Testis (tissue), 2 donors: ENCODE measurements at regions not wholly inside any gene's neighbourhood (a gene's known extent, or its start where the extent isn't known, plus 50 kb on each side); places are given as distances from the start of the nearest gene placed in this dataset.
A peak's percentile ranks its signal among the peaks of the same experiment; 100 is the strongest.

Experiments used
- DNase-seq: peaks from one replicate; pipeline ENCODE4 v3.0.0-alpha.2; 2019
- H3K27ac ChIP-seq, 2 donors: fragments of 200-600 bp; sonication (generic); one replicate each; pipeline ENCODE4 v1.5.1; 2019
- H3K27me3 ChIP-seq: fragments of 200-600 bp; sonication (generic); one replicate; pipeline ENCODE4 v1.5.1; 2019
- H3K36me3 ChIP-seq: fragments of 200-600 bp; sonication (generic); one replicate; pipeline ENCODE4 v1.5.1; 2017; ENCODE audit warnings: low read depth; ENCODE audit errors: missing control alignments
- H3K4me1 ChIP-seq: fragments of 200-600 bp; sonication (generic); one replicate; pipeline ENCODE4 v1.5.1; 2019
- H3K4me3 ChIP-seq, 2 donors: fragments of 200-600 bp; sonication (generic); one replicate each; pipeline ENCODE4 v1.5.1; 2017 to 2019
- H3K9me3 ChIP-seq: fragments of 200-600 bp; sonication (generic); one replicate; pipeline ENCODE4 v1.5.1; 2017
- POLR2A ChIP-seq: fragments of 450-650 bp; IDR thresholded peaks from one replicate; pipeline ENCODE4 v1.6.1; 2017; ENCODE audit warnings: antibody characterized with exemption, mild to moderate bottlenecking, moderate library complexity
- WGBS, 2 donors: methylation state at CpG; one replicate each; pipeline ENCODE4 v1.1.5; 2018; 5-methylcytosine and 5-hydroxymethylcytosine counted together
- intact Hi-C: fragments of 100-400 bp; cut with DNase I; formaldehyde crosslinking; loops from one replicate; pipeline ENCODE4 v1.15.1; 2023; ENCODE audit warnings: low total_unique reads
- TF ChIP-seq, protein P1 (sequence below), 3 experiments: fragments of 450-650 bp in 2 of 3; fragments of 200-600 bp in 1 of 3; sonication (generic) in 1 of 3; IDR thresholded peaks; one replicate each; pipeline ENCODE4 v1.5.1; 2016 to 2019; ENCODE audit warnings: antibody characterized with exemption in 3 of 3, mild to moderate bottlenecking in 2 of 3, moderate library complexity in 1 of 3

DNA sequence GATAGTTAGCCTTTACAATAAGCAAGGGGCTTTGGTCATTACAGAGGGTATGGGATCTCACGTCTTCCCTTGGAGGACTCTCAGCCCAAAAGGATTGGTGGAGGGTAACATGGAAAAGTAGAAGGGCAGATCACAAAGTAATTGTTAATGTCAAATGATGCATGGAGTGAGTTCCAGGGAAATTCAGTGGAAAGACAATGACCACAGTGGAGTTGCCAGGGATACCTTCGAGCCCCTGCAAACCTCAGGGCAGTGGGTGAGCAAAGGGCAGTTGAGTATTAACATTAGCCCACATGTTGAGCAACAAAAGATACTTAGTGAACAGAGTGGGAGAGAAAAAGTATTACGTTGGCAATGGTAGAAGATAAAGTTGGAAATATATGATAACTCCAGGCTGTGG, 593.4 kb upstream of the NR2F2 start:
- no peak for TF ChIP-seq POLR2A
- TF ChIP-seq, protein P1, sequence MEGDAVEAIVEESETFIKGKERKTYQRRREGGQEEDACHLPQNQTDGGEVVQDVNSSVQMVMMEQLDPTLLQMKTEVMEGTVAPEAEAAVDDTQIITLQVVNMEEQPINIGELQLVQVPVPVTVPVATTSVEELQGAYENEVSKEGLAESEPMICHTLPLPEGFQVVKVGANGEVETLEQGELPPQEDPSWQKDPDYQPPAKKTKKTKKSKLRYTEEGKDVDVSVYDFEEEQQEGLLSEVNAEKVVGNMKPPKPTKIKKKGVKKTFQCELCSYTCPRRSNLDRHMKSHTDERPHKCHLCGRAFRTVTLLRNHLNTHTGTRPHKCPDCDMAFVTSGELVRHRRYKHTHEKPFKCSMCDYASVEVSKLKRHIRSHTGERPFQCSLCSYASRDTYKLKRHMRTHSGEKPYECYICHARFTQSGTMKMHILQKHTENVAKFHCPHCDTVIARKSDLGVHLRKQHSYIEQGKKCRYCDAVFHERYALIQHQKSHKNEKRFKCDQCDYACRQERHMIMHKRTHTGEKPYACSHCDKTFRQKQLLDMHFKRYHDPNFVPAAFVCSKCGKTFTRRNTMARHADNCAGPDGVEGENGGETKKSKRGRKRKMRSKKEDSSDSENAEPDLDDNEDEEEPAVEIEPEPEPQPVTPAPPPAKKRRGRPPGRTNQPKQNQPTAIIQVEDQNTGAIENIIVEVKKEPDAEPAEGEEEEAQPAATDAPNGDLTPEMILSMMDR (IDR thresholded peaks at IDR 0.05) = no peak
- no peak overlapping the region for H3K4me3 ChIP-seq
- 86 to 91% methylated on average over 3 of the region's 3 CpGs for WGBS, 2 donors
- H3K27ac ChIP-seq = no peak overlapping the region
- no peaks in the 10 kb centered on the region for H3K4me1 ChIP-seq
- intact Hi-C loops = no loop called here
- H3K9me3 ChIP-seq = no peaks in the 10 kb centered on the region
- no peak for DNase-seq
- H3K27me3 ChIP-seq = no peaks in the 10 kb centered on the region
- H3K36me3 ChIP-seq = no peaks in the 10 kb centered on the region

DNA sequence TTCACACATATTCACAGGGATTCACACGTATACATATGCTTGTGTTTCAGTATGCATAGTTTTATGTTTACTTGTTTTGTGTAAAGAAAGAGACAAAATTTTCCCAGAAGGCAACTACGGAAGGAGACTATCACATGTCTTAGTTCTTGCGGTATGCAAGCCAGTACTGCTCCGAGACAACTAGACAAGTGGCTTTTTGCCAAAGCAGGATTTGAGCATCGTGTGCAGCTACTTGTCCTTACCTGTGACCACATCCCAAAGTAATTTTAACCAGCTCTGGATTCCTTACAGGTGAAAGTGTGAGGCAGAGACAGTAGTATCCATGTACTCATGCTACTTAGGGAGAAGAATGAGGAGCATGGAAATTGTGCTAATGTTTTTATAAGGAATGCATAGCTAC, 591.4 kb upstream of the NR2F2 start:
- H3K9me3 ChIP-seq = no peaks in the 10 kb centered on the region
- H3K4me3 ChIP-seq = no peak overlapping the region
- no peak overlapping the region for H3K27ac ChIP-seq
- 54 to 72% methylated on average over 5 of the region's 5 CpGs for WGBS, 2 donors
- TF ChIP-seq, protein P1 (IDR thresholded peaks at IDR 0.05) = no peak
- no peak for TF ChIP-seq POLR2A
- H3K4me1 ChIP-seq = no peaks in the 10 kb centered on the region
- intact Hi-C loops = no loop called here
- H3K27me3 ChIP-seq = no peaks in the 10 kb centered on the region
- no peak for DNase-seq
- H3K36me3 ChIP-seq = no peaks in the 10 kb centered on the region

DNA sequence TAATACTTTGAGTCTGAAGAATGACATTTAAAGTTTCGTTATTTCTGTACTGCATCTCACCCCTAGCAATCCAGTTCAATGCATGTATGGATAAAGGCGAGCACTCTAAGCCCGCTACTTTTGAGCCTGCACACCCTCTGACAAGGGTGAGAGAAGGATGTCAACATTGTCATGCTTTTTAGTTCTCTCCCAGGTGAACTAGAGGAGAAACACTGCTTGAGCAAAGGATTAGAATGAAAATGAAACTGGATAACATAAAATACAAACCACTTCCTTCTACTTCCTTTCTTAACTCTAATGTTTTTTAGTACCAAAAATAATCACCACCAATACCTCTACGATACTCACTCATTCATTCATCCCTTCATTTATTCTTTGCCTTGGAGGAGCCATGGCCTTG, 588.7 kb upstream of the NR2F2 start:
- no peak overlapping the region for H3K4me3 ChIP-seq
- TF ChIP-seq, protein P1 (IDR thresholded peaks at IDR 0.05) = no peak
- TF ChIP-seq POLR2A = no peak
- H3K27ac ChIP-seq = no peak overlapping the region
- WGBS, 2 donors = 84 to 85% methylated on average over 4 of the region's 4 CpGs
- no peaks in the 10 kb centered on the region for H3K27me3 ChIP-seq
- intact Hi-C loops = no loop called here
- DNase-seq = no peak
- no peaks in the 10 kb centered on the region for H3K36me3 ChIP-seq
- no peaks in the 10 kb centered on the region for H3K9me3 ChIP-seq
- no peaks in the 10 kb centered on the region for H3K4me1 ChIP-seq

DNA sequence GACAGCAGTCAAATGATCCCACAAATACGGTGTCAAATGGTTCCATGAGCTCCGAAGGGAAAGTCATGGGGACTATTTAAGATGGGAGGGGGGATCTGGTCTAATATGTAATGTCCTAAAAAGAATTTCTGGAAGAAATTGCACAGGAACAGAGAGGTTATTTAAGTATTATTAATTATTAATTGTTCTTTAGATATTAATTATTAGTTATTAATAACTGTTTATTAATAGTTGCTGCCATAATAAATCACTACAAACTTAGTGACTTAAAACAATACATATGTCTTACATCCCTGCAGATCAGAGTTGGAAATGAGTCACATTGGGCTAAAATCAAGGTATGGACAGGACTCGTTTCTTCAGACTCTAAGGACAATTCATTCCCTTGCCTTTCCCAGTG, 588.2 kb upstream of the NR2F2 start:
- 89 to 93% methylated on average over 3 of the region's 3 CpGs for WGBS, 2 donors

DNA sequence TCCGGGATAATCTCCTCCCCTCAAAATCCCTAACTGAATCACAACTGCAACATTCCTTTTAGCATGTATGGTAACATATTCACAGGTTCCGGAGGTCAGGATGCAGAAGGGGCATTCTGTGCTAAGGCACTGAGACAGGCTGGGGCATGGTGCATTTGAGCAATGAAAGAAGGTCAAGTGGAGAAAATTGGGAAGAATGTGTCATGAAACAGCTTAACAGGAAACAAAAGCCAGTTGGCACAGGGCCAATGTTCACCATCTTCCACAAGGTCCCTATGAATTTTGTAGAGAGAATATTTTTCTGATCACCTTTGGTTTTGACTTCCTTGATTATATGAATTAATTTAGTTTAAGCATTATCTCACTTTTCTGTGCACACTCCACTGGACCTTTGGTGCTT, 587.7 kb upstream of the NR2F2 start:
- peak; percentile 22 for DNase-seq
- intact Hi-C loops = no loop called here
- Histone ChIP-seq H3K4me1 (no peaks in the 10 kb centered on the region), H3K27me3 (no peaks in the 10 kb centered on the region), H3K4me3 (no peak overlapping the region), H3K36me3 (no peaks in the 10 kb centered on the region), H3K9me3 (no peaks in the 10 kb centered on the region), H3K27ac (no peak overlapping the region)
- 87 to 95% methylated on average over 2 of the region's 2 CpGs for WGBS, 2 donors
- TF ChIP-seq POLR2A = no peak
- TF ChIP-seq, protein P1 (IDR thresholded peaks at IDR 0.05) = no peak

More for the DNA sequence above, 588.2 kb upstream of the NR2F2 start:
- Histone ChIP-seq H3K27ac (no peak overlapping the region), H3K36me3 (no peaks in the 10 kb centered on the region), H3K4me3 (no peak overlapping the region), H3K27me3 (no peaks in the 10 kb centered on the region), H3K9me3 (no peaks in the 10 kb centered on the region), H3K4me1 (no peaks in the 10 kb centered on the region)
- intact Hi-C loops = no loop called here
- no peak for TF ChIP-seq POLR2A
- TF ChIP-seq, protein P1 (IDR thresholded peaks at IDR 0.05) = no peak
- no peak for DNase-seq
